H1 (cell line): ENCODE measurements at regions not wholly inside any gene's neighbourhood (a gene's known extent, or its start where the extent isn't known, plus 50 kb on each side); places are given as distances from the start of the nearest gene placed in this dataset.

Source experiments
- CTCF ChIA-PET: fragments of 300-600 bp; sonication (Branson Sonifier 250); formaldehyde crosslinking; loops from one replicate; lab custom pipeline; 2021; ENCODE audit not compliant: partially characterized antibody; lab: Charles Lee
- POLR2A ChIA-PET: fragments of 300-600 bp; sonication (Branson Sonifier 250); formaldehyde crosslinking; loops from one replicate; lab custom pipeline; 2021; ENCODE audit warnings: inconsistent platforms; ENCODE audit not compliant: partially characterized antibody; lab: Charles Lee
- DNase-seq, 2 experiments: peaks; one replicate each; pipeline versions ENCODE4 v3.0.0 to v3.0.0-alpha.2; 2010 to 2022; ENCODE audit warnings: low spot score in 2 of 2, low read depth in 1 of 2, mixed read lengths in 1 of 2
- FAIRE-seq: peaks from 2 replicates; lab custom pipeline; 2011; peaks lifted over from hg19 to GRCh38; lab: Jason Lieb, UNC
- H2AFZ ChIP-seq: 2 replicates; pipeline ENCODE4 v1.8.1; 2012; ENCODE audit warnings: low read length, inconsistent platforms
- H2AK5ac ChIP-seq: 2 replicates; pipeline ENCODE4 v1.6.1; 2013; ENCODE audit warnings: low read depth, low read length
- H2BK120ac ChIP-seq: replicated peaks from 2 replicates; pipeline ENCODE3; 2013; ENCODE audit warnings: low read depth, low read length, inconsistent platforms
- H2BK12ac ChIP-seq: 2 replicates; pipeline ENCODE4 v1.6.1; 2013; ENCODE audit warnings: low read depth, low read length
- H2BK15ac ChIP-seq: 2 replicates; pipeline ENCODE4 v1.6.1; 2013; ENCODE audit warnings: low read length
- H2BK20ac ChIP-seq: 2 replicates; pipeline ENCODE4 v1.6.1; 2013; ENCODE audit warnings: low read length
- H2BK5ac ChIP-seq: 2 replicates; pipeline ENCODE4 v1.6.1; 2013; ENCODE audit warnings: low read depth, low read length
- H3K14ac ChIP-seq: 2 replicates; pipeline ENCODE4 v1.6.1; 2013; ENCODE audit warnings: inconsistent platforms; ENCODE audit not compliant: insufficient read length
- H3K18ac ChIP-seq: 2 replicates; pipeline ENCODE4 v1.6.1; 2013; ENCODE audit warnings: low read length; ENCODE audit errors: extremely low read depth
- H3K23ac ChIP-seq: 2 replicates; pipeline ENCODE4 v1.6.1; 2013; ENCODE audit warnings: inconsistent platforms; ENCODE audit not compliant: insufficient read length
- H3K23me2 ChIP-seq: 2 replicates; pipeline ENCODE4 v1.6.1; 2013; ENCODE audit warnings: low read depth, low read length
- H3K27ac ChIP-seq: 2 replicates; pipeline ENCODE4 v1.6.1; 2011; ENCODE audit warnings: low read depth, low read length, inconsistent platforms
- H3K27me3 ChIP-seq, 4 experiments: replicated peaks in 1 of 4; 1 replicate in 1 of 4; 2 replicates in 3 of 4; pipeline versions ENCODE4 v1.6.1 to v1.8.1; 2011 to 2013; ENCODE audit warnings: low read length in 3 of 4, mild to moderate bottlenecking in 3 of 4, inconsistent platforms in 2 of 4, mixed read lengths in 2 of 4, moderate library complexity in 1 of 4; ENCODE audit not compliant: control insufficient read depth in 3 of 4, insufficient read depth in 3 of 4; ENCODE audit errors: extremely low read depth in 1 of 4
- H3K36me3 ChIP-seq, 4 experiments: 2 replicates each; pipeline versions ENCODE4 v1.6.1 to v1.8.1; 2011 to 2013; ENCODE audit warnings: mild to moderate bottlenecking in 4 of 4, low read length in 3 of 4, moderate library complexity in 2 of 4, control low read depth in 1 of 4, inconsistent platforms in 1 of 4; ENCODE audit not compliant: insufficient read depth in 4 of 4, control insufficient read depth in 2 of 4
- H3K4ac ChIP-seq: replicated peaks from 2 replicates; pipeline ENCODE3; 2013; ENCODE audit warnings: low read length, low read depth, mixed read lengths, inconsistent platforms; ENCODE audit not compliant: insufficient read length
- H3K4me1 ChIP-seq, 4 experiments: replicated peaks in 1 of 4; 1 replicate in 1 of 4; 2 replicates in 3 of 4; pipeline versions ENCODE4 v1.6.1 to v1.8.1; 2011 to 2013; ENCODE audit warnings: low read length in 3 of 4, inconsistent platforms in 2 of 4, mixed read lengths in 1 of 4; ENCODE audit not compliant: insufficient read depth in 4 of 4, control insufficient read depth in 3 of 4
- H3K4me2 ChIP-seq, 2 experiments: 2 replicates each; pipeline versions ENCODE4 v1.6.1 to v1.8.1; 2011 to 2013; ENCODE audit warnings: low read depth in 2 of 2, low read length in 2 of 2, control low read depth in 1 of 2, inconsistent platforms in 1 of 2, mild to moderate bottlenecking in 1 of 2; ENCODE audit not compliant: insufficient read depth in 1 of 2
- H3K4me3 ChIP-seq, 4 experiments: fragments of 200-600, 300-600 bp in 1 of 4; sonication (generic), shearing (Covaris generic), sonication (Bioruptor Twin) in 1 of 4; 2 replicates each; pipeline versions ENCODE4 v1.5.1 to v1.8.1; 2011 to 2016; ENCODE audit warnings: low read length in 4 of 4, low read depth in 3 of 4, control low read depth in 2 of 4, inconsistent platforms in 2 of 4, mild to moderate bottlenecking in 2 of 4, mixed read lengths in 1 of 4, moderate library complexity in 1 of 4; ENCODE audit not compliant: insufficient read depth in 2 of 4; ENCODE audit errors: extremely low read depth in 1 of 4
- H3K56ac ChIP-seq: replicated peaks from 2 replicates; pipeline ENCODE3; 2013; ENCODE audit warnings: low read depth, mild to moderate bottlenecking, mixed read lengths, low read length, inconsistent platforms; ENCODE audit not compliant: insufficient read length
- H3K79me1 ChIP-seq: 2 replicates; pipeline ENCODE4 v1.6.1; 2013; ENCODE audit warnings: low read depth, low read length, control low read depth
- H3K79me2 ChIP-seq, 2 experiments: 2 replicates each; pipeline versions ENCODE4 v1.6.1 to v1.8.1; 2012 to 2013; ENCODE audit warnings: low read length in 2 of 2, mild to moderate bottlenecking in 2 of 2, inconsistent platforms in 1 of 2; ENCODE audit not compliant: insufficient read depth in 2 of 2, control insufficient read depth in 1 of 2
- H3K9ac ChIP-seq, 4 experiments: replicated peaks in 1 of 4; 1 replicate in 1 of 4; 2 replicates in 3 of 4; pipeline versions ENCODE4 v1.6.1 to v1.8.1; 2011 to 2013; ENCODE audit warnings: low read depth in 3 of 4, low read length in 3 of 4, control low read depth in 2 of 4, mild to moderate bottlenecking in 2 of 4, moderate library complexity in 2 of 4, inconsistent platforms in 1 of 4; ENCODE audit errors: extremely low read depth in 1 of 4
- H3K9me3 ChIP-seq, 2 experiments: 2 replicates each; pipeline versions ENCODE4 v1.6.1 to v1.8.1; 2012 to 2013; ENCODE audit warnings: mild to moderate bottlenecking in 2 of 2, moderate library complexity in 2 of 2, control low read depth in 1 of 2, inconsistent platforms in 1 of 2, low read depth in 1 of 2, low read length in 1 of 2, mixed read lengths in 1 of 2; ENCODE audit not compliant: insufficient read depth in 2 of 2
- H4K20me1 ChIP-seq, 2 experiments: replicated peaks in 1 of 2; 2 replicates each; pipeline versions ENCODE3 to v1.8.1; 2011 to 2013; ENCODE audit warnings: inconsistent platforms in 2 of 2, low read length in 2 of 2, mild to moderate bottlenecking in 1 of 2; ENCODE audit not compliant: insufficient read depth in 2 of 2, control insufficient read depth in 1 of 2
- H4K5ac ChIP-seq: 2 replicates; pipeline ENCODE4 v1.6.1; 2013; ENCODE audit warnings: low read length, low read depth, mixed read lengths, inconsistent platforms; ENCODE audit not compliant: insufficient read length
- H4K8ac ChIP-seq: 2 replicates; pipeline ENCODE4 v1.8.0; 2013; ENCODE audit warnings: mild to moderate bottlenecking, moderate library complexity, low read length, inconsistent platforms; ENCODE audit not compliant: insufficient read depth; ENCODE audit errors: extremely low read depth
- H4K91ac ChIP-seq: replicated peaks from 2 replicates; pipeline ENCODE3; 2013; ENCODE audit warnings: low read length, mixed read lengths, inconsistent platforms; ENCODE audit not compliant: insufficient read length
- ASH2L ChIP-seq: fragments of 200-600, 300-600 bp; sonication (generic); IDR thresholded peaks from one replicate; pipeline ENCODE4 v1.7.1; 2017; ENCODE audit warnings: low read length
- CHD2 ChIP-seq: IDR thresholded peaks from 2 replicates; pipeline ENCODE4 v1.6.1; 2012; ENCODE audit warnings: low read length, improper control_type of control experiment
- CTBP2 ChIP-seq: IDR thresholded peaks from 2 replicates; pipeline ENCODE4 v1.7.0; 2011; ENCODE audit warnings: borderline replicate concordance, mild to moderate bottlenecking, moderate library complexity, mixed read lengths, low read length; ENCODE audit not compliant: insufficient read depth, insufficient read length
- EZH2 ChIP-seq: fragments of 200-600 bp; sonication (generic); IDR thresholded peaks from 2 replicates; pipeline ENCODE4 v1.7.1; 2012; ENCODE audit warnings: low read depth, mild to moderate bottlenecking, moderate library complexity, low read length, inconsistent platforms; ENCODE audit not compliant: severe bottlenecking
- FOSL1 ChIP-seq: IDR thresholded peaks from 2 replicates; pipeline ENCODE4 v1.6.1; 2011; ENCODE audit warnings: mild to moderate bottlenecking, low read depth, low read length, moderate library complexity; ENCODE audit not compliant: insufficient read depth
- MAFK ChIP-seq: IDR thresholded peaks from 2 replicates; pipeline ENCODE4 v1.6.1; 2012; ENCODE audit warnings: low read depth, mild to moderate bottlenecking, improper control_type of control experiment, low read length
- SIX5 ChIP-seq: IDR thresholded peaks from 2 replicates; pipeline ENCODE4 v1.6.1; 2011; ENCODE audit warnings: mild to moderate bottlenecking, low read depth, low read length
- SP1 ChIP-seq: IDR thresholded peaks from 2 replicates; pipeline ENCODE4 v1.6.1; 2011; ENCODE audit warnings: low read depth, low read length
- TAF1 ChIP-seq: IDR thresholded peaks from 2 replicates; pipeline ENCODE4 v1.6.1; 2011; ENCODE audit warnings: mild to moderate bottlenecking, low read depth, low read length
- TBP ChIP-seq: IDR thresholded peaks from 2 replicates; pipeline ENCODE4 v1.6.1; 2011; ENCODE audit warnings: low read depth, low read length, improper control_type of control experiment
- WGBS, 2 experiments: shearing (Covaris generic) in 1 of 2; methylation state at CpG; one replicate each; pipeline versions ENCODE4 v1.1.6 to v1.1.7; 2013 to 2015; ENCODE audit warnings: low lambda C conversion rate in 2 of 2, mixed read lengths in 2 of 2, inconsistent platforms in 1 of 2, low coverage in 1 of 2, missing lambda C conversion rate in 1 of 2; ENCODE audit not compliant: insufficient replicate concordance in 2 of 2, insufficient coverage in 1 of 2, insufficient read length in 1 of 2; ENCODE audit errors: extremely low coverage in 1 of 2, missing lambda C conversion rate in 1 of 2; 5-methylcytosine and 5-hydroxymethylcytosine counted together

GRCh38 chr10:100677290-100677945 is 68.0 kb upstream of the PAX2 start:
- Histone ChIP-seq H3K23ac (no peak overlapping the region), H4K8ac (no peak overlapping the region), H3K4ac (no peak overlapping the region), H3K23me2 (peaks cover 6% of the 10 kb centered on the region; the same call in 1 of the 2 replicates), H4K5ac (no peak overlapping the region), H3K4me2 (no peak overlapping the region), H3K36me3 (no peaks in the 10 kb centered on the region), H2AK5ac (no peak overlapping the region), H2BK12ac (no peak overlapping the region), H3K4me1 (peaks cover 0 to 6% (median under 1%) of the 10 kb centered on the region in 4 experiments; a peak in 3 of 7 replicates), H3K27me3 (peaks cover 11 to 36% (median 25%) of the 10 kb centered on the region in 4 experiments), H3K18ac (no peak overlapping the region), H2BK15ac (no peak overlapping the region), H2BK120ac (no peak overlapping the region), H3K4me3 (no peak overlapping the region), H3K27ac (no peak overlapping the region), H3K9ac (no peak overlapping the region), H2BK5ac (no peak overlapping the region), H3K79me1 (no peaks in the 10 kb centered on the region), H2BK20ac (no peak overlapping the region), H2AFZ (no peak overlapping the region), H3K79me2 (no peaks in the 10 kb centered on the region), H3K56ac (peak overlapping the region; percentile 30), H4K20me1 (peaks cover 0 to 5% of the 10 kb centered on the region in 2 experiments), H4K91ac (no peak overlapping the region), H3K9me3 (no peaks in the 10 kb centered on the region), H3K14ac (no peak overlapping the region)
- POLR2A ChIA-PET: interaction anchor here (1.4 kb wide), 1 partner anchor 17 kb away, joined by 3 read pairs; no protein-coding TSS in a partner anchor
- CTCF ChIA-PET: interaction anchor here (1.4 to 6.2 kb wide), 3 partner anchors 48 to 115 kb away, joined by 3 to 27 read pairs (median 5); no protein-coding TSS in a partner anchor
- DNase-seq (no peak), FAIRE-seq (no peak)
- WGBS, 2 experiments: 96 to 100% methylated on average over 1 to 6 of the region's 6 CpGs
- TF ChIP-seq SP1: no peak
- no peak for TF ChIP-seq TBP
- no peak for TF ChIP-seq MAFK
- no peak for TF ChIP-seq CTBP2
- TF ChIP-seq SIX5: no peak
- TF ChIP-seq FOSL1: no peak
- no peak for TF ChIP-seq ASH2L
- TF ChIP-seq TAF1: no peak
- TF ChIP-seq CHD2: no peak
- TF ChIP-seq EZH2: no peak
